Stimulated activated CD8-positive, alpha-beta memory T cell treated with anti-CD3 and anti-CD28 coated beads, Interleukin-2, amount 100 ng/mL, for 48 hours (primary cell): ENCODE measurements at regions not wholly inside any gene's neighbourhood (a gene's known extent, or its start where the extent isn't known, plus 50 kb on each side); places are given as distances from the start of the nearest gene placed in this dataset.
A peak's percentile ranks its signal among the peaks of the same experiment; 100 is the strongest.
"Not testable (repeated sequence)": the region's sequence is repeated elsewhere in the genome, so short reads cannot be mapped to it uniquely, and the experiment has no call there.

Source experiments
- DNase-seq, 2 donors: peaks; one replicate each; pipeline ENCODE4 v3.0.0-alpha.2; 2020; ENCODE audit warnings: low read depth in 2 of 2

DNA sequence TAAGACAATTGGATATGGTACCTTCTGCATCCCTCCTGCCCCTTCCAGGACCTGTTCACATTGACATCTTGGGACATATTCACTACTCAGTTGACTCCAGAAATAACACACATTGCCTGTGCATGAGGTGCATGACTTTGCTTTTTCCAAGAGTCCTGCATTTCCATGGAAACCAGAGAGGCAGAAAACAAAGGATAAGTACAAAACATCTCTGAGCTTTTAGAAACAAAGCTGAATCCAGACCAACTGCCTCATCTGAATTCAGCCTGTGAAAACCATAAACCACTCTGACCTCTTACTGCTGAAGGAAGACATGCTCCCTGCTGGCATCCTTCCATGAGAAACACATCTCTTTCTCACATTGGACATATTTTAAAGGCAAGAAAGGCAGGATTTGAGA, 695.1 kb downstream of the TAF11L14 start:
- DNase-seq, result no peak

GRCh38 chr5:18333841-18334240, 699.6 kb downstream of the TAF11L14 start:
- no peak for DNase-seq

DNA sequence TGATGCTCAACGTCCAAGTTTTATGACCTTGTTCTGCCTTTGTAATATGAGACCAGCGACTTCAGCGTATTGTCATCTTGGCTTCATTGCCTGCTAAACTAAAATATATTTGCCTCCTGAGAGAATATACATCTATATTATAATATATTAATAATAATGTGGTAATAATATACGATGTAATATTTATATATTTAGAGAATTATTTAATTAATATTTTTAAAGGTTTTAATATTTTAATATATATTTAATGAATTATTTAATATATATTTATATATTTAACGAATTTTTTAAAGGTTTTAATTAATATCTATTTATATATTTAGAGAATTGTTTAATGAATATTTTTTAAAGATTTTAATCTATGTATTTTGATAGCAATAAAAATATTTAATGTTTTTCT, 700.7 kb downstream of the TAF11L14 start:
- DNase-seq, result no peak

- DNase-seq, result no peak
Measured at GRCh38 chr5:18354828-18355227, 720.6 kb downstream of the TAF11L14 start.

- DNase-seq, result no peak
Measured at GRCh38 chr5:18357486-18357885, 723.2 kb downstream of the TAF11L14 start.

DNA sequence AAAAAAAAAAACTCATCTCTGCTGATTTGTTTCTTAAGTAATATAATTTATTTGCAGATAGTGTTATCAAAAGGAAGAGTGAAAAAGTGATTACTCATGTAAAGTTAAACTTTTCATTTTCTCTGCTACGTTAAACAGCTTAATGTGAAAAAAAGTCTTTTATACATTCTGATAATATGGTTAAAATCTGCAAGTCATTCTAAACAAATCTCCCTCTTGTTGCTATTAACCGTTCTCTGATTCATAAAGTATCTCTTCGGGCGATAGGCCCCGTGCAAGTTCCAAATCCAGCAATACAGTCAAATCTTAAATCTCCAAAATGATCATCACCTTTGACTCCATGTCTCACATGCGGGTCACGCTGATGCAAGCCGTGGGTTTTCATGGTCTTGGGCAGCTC, 732.0 kb downstream of the TAF11L14 start:
- no peak for DNase-seq

DNA sequence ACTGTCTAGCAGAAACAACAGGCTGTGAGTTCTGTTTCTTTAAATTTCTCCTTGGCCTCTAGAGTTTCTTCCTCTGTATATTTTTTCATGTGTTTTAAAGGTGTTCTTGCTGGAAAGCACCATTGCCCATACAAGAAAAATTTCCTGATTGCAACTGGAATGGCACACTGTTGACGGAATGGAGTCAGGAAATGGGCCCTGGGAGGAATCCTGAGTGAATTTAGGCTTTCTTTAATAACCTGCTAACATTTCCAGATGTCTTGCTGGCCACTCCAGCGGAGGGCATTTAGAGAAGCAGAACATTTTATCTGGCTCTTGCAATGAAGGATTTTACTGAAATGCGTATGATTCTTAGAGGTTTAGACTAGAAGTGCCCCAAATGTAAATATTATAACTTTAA, 736.3 kb downstream of the TAF11L14 start:
- DNase-seq, result no peak

GRCh38 chr5:18375641-18376040, 741.4 kb downstream of the TAF11L14 start:
- no peak for DNase-seq

DNA sequence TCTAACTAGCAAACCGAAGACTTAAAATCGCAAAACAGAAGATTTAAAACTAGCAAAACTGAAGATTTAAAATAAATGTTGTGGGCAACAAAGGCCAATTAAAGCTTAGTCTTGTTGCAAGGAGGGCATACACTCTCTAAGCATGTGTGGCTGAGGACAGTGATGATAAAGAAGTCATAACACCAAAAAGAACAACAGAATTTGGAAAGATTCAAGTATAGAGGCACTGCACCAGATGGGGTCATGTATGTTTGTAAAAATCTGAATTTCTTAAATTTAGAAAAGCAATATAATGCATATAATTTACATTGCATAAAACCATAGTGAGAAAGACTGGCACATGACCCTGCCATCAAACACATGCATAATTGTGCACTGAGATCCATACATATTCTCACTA, 743.8 kb downstream of the TAF11L14 start:
- no peak for DNase-seq

GRCh38 chr5:18379189-18379588, 744.9 kb downstream of the TAF11L14 start:
- no peak for DNase-seq

DNA sequence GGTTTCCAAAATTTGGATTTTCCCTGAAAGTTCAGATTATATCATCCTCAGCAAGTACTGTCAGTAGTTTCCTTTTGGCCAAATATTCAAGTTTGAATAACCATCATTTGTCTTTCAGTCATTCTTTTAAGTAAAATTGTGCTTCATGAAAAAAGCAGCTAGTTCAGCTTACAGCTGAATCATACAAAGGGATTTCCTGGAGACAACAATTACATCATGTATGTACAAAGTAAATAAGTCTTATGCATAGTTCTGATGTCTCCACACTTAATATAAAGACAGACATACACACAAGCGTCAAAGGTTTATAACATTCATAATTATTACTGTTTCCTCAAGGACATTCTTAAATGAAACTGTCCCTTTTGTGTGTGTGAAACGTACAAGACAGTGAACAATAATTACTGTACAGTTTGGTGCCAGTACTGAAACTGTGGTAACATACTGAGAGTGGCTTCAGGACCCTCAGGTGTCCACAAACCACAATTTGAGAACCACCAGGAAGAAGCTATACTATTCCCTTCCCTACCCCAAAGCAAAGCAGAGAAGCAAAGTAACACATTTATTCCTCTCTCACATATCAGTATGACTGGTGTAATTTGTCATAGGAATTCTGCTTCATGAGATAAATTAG, 746.6 kb downstream of the TAF11L14 start:
- no peak for DNase-seq

GRCh38 chr5:18393565-18394442, 759.5 kb downstream of the TAF11L14 start:
- DNase-seq, result peak; percentile 27 to 32

- no peak for DNase-seq
Measured at GRCh38 chr5:18394443-18394804, 760.2 kb downstream of the TAF11L14 start.

DNA sequence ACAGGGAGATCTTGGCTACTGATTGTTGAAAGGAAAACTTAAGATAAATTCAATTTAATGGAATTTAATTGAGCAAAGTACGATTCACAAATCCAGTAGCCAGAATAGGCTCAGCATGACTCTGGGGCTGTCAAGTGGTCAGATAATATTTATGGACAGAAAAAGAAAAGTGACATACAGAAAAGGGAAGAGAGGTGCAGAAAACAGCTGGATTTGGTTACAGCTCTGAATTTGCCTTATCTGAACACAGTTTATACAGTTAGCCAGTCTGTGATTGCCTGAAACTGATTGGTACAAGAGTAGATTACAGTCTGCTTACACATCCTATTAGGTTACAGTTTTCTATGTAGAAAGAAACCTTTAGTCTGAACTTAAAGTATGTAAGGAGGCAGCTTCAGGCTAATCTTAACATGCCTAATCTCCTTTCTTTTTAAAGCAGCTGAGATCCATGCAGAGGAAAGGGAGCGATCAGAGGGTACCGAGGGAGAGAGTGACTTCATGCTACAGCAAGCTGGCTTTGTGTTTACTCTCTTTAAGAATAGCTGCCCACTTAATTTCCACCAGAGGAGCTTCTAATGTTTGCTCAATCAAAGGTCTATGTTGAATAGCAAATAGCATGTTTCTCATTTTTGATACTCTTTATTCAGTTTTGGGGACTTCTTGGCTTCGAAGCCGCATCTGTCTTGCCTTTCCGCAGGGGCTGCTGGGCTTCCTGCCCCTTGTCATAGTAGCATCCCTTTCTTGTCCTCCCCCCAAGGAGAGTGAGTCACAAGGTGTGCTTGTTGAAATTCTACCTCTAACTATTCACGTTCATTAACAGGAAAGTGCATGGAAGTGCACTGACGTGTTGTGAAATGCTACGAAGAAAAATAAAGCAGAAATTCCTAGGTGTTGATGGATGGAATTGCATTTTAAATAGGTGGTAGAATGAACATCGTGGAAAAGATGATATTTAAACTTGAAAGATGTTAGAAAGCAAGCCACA, 761.2 kb downstream of the TAF11L14 start:
- DNase-seq, result no peak

DNA sequence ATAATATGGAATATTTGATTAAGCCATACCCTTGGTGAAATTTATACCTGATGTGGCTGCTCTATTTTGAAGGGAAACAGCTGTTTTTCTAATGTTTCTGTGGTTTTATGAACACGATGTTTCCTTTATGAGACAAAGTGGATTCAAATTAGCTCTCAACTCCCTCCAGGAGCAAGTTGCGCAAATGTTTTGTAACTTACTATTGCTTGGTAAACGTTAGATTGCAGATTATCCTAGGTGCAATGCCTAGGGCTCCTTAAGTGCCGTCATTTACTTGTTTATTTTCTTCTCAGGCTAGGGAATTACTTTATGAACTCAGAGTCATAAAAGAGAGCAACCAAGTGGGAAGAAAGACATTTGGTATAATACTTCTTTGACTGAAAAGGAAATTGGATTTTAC, 763.1 kb downstream of the TAF11L14 start:
- DNase-seq, result no peak

DNA sequence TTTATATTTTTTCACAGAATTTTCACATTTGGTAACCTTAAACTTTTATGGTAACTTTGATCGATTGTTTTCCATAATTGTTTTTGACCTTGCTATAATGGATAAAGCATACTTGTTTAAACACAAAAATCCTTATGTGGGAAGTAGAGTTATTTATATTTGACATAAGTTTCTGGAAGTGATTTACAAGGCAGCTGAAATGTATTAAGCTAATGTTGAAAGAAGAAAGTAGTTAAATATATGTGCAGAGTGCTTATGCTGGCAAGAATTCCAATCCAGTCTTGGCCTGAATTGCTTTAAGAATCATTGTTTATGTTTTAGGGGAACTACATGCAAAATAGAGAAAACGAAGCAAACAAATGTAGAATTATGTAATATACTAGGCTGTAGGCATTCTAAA, 763.6 kb downstream of the TAF11L14 start:
- no peak for DNase-seq

DNA sequence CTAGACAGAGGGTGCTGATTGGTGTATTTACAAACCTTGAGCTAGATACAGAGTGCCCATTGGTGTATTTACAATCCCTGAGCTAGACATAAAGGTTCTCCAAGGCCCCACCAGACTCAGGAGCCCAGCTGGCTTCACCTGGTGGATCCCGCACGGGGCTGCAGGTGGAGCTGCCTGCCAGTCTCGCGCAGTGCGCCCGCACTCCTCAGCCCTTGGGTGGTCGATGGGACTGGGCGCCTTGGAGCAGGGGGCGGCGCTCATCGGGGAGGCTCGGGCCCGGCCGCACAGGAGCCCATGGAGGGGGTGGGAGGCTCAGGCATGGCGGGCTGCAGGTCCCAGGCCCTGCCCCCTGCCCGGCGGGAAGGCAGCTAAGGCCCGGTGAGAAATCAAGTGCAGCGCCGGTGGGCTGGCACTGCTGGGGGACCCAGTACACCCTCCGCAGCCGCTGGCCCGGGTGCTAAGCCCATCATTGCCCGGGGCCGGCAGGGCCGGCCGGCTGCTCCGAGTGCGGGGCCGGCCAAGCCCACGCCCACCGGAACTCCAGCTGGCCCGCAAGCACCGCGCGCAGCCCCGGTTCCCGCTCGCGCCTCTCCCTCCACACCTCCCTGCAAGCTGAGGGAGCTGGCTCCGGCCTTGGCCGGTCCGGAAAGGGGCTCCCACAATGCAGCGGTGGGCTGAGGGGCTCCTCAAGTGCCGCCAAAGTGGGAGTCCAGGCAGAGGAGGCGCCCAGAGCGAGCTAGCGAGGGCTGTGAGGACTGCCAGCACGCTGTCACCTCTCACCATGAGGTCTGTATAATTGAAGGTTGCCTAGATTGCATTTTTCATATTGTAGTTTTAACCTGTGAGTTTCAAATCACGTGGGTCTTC, 765.4 kb downstream of the TAF11L14 start:
- DNase-seq, result not testable (repeated sequence)

- no peak for DNase-seq
Measured at GRCh38 chr5:18403141-18403540, 768.9 kb downstream of the TAF11L14 start.

DNA sequence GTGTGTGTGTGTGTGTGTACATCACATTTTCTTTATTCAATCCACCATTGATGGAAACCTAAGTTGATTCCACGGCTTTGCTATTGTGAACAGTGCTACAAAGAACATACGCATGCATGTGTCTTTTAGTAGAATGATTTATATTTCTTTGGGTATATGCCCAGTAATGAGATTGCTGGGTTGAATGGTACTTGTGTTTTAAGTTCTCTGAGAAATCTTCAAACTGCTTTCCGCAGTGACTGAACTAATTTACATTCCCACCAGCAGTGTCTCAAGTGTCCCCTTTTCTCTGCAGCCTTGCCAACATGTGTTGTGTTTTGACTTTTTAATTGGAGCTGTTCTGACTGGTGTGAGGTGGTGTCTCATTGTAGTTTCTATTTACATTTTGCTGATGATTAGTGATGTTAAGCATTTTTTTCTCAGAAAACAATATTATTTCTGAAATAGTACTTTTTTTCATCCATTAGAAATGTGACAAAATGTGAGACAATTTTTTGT, 769.7 kb downstream of the TAF11L14 start:
- no peak for DNase-seq

DNA sequence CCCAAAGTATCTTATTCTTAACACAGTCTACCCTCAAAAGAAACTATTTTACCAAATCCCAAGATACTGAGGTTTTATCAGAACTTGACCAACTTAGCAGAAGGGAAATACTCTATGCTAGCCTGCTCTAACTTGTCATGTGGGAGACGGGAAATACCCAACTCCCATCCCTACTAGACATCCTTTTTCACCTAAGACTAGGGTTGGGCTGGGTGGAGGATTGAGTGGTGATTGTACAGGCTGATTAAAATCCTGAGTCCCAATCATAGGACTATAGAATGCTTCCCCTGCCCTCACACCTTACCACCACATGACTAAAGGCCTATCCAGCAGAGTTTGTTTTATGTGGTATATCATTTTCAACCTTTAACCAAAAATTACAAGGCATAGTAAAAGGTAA, 786.5 kb downstream of the TAF11L14 start:
- DNase-seq, result no peak

DNA sequence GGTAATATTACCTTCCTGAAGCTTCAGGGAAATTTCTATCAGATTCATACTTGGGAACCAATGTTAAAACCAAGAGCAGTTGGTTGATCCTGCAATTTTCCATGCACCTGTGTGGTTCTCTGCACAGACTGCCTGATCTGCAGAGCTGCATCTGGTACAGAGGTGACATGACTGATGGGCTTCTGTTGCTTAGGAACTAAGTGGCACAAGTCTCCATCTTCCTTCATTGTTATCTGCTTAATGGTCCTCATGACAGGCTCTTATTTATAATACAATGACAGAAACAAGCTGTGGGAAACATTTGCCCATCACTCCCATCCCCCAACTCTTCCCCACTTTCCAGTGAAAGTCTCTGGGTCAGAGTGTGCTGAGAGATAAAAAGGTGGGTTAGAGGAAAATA, 799.1 kb downstream of the TAF11L14 start:
- DNase-seq, result no peak
